A673 (cell line): ENCODE measurements at regions not wholly inside any gene's neighbourhood (a gene's known extent, or its start where the extent isn't known, plus 50 kb on each side); places are given as distances from the start of the nearest gene placed in this dataset.

Experiments
- BruUV-seq: library from RNA; stranded (reverse); fragments of 400-500 nt; replicated peaks from 2 replicates; lab custom pipeline; 2021; lab: Mats Ljungman, UMichigan
- CTCF ChIA-PET: fragments of 300-600 bp; sonication (Branson Sonifier 250); formaldehyde crosslinking; loops from one replicate; lab custom pipeline; 2022; ENCODE audit warnings: antibody characterized with exemption; lab: Charles Lee
- POLR2A ChIA-PET: fragments of 300-600 bp; sonication (Branson Sonifier 250); formaldehyde crosslinking; loops from one replicate; lab custom pipeline; 2022; ENCODE audit warnings: antibody characterized with exemption; ENCODE audit not compliant: low non-redundant PET; lab: Charles Lee
- DNase-seq: peaks from one replicate; pipeline ENCODE4 v3.0.0-alpha.2; 2015; ENCODE audit warnings: low spot score
- H3K27ac ChIP-seq: fragments of 200-600 bp; sonication (generic); 2 replicates; pipeline ENCODE4 v1.5.1; 2016; ENCODE audit warnings: mixed run types, low read depth, mild to moderate bottlenecking, mixed read lengths, antibody characterized with exemption, low read length; ENCODE audit not compliant: poor library complexity, severe bottlenecking
- H3K27me3 ChIP-seq: fragments of 200-600 bp; sonication (generic); replicated peaks from 2 replicates; pipeline ENCODE4 v1.6.1; 2017; ENCODE audit warnings: mixed run types, low read depth, mild to moderate bottlenecking, mixed read lengths, antibody characterized with exemption, low read length; ENCODE audit not compliant: insufficient read depth, poor library complexity
- H3K36me3 ChIP-seq: fragments of 200-600 bp; sonication (generic); 2 replicates; pipeline ENCODE4 v1.6.1; 2016; ENCODE audit warnings: mixed run types, mild to moderate bottlenecking, mixed read lengths, antibody characterized with exemption, low read length; ENCODE audit not compliant: insufficient read depth, poor library complexity, severe bottlenecking
- H3K4me1 ChIP-seq: fragments of 200-600 bp; sonication (generic); 2 replicates; pipeline ENCODE4 v1.6.1; 2017; ENCODE audit warnings: mixed run types, mild to moderate bottlenecking, mixed read lengths, antibody characterized with exemption, low read length; ENCODE audit not compliant: insufficient read depth, poor library complexity, severe bottlenecking
- H3K4me3 ChIP-seq: fragments of 200-600 bp; sonication (generic); 2 replicates; pipeline ENCODE4 v1.5.1; 2016; ENCODE audit warnings: low read depth, mixed run types, mild to moderate bottlenecking, mixed read lengths, low read length; ENCODE audit not compliant: poor library complexity, severe bottlenecking
- H3K9me3 ChIP-seq: fragments of 200-600 bp; sonication (generic); 2 replicates; pipeline ENCODE4 v1.6.1; 2016; ENCODE audit warnings: mixed run types, low read depth, mild to moderate bottlenecking, mixed read lengths, antibody characterized with exemption, low read length; ENCODE audit not compliant: poor library complexity, severe bottlenecking
- EZH2 ChIP-seq: fragments of 200-600 bp; sonication (generic); IDR thresholded peaks from 2 replicates; pipeline ENCODE4 v1.6.1; 2017; ENCODE audit warnings: borderline replicate concordance, low read depth, mild to moderate bottlenecking, mixed read lengths, antibody characterized with exemption, low read length; ENCODE audit not compliant: poor library complexity, severe bottlenecking
- intact Hi-C: fragments of 100-400 bp; cut with micrococcal nuclease; formaldehyde crosslinking; loops from one replicate; pipeline ENCODE4 v1.10.0; 2022; ENCODE audit not compliant: unreplicated experiment
- TF ChIP-seq, protein P1 (sequence below): fragments of 300-800, 200-600 bp; sonication (generic); conservative IDR thresholded peaks from 2 replicates; pipeline ENCODE4 v1.5.1; 2017; ENCODE audit warnings: low read depth, mild to moderate bottlenecking, antibody characterized with exemption, low read length, moderate library complexity, mixed read lengths

DNA sequence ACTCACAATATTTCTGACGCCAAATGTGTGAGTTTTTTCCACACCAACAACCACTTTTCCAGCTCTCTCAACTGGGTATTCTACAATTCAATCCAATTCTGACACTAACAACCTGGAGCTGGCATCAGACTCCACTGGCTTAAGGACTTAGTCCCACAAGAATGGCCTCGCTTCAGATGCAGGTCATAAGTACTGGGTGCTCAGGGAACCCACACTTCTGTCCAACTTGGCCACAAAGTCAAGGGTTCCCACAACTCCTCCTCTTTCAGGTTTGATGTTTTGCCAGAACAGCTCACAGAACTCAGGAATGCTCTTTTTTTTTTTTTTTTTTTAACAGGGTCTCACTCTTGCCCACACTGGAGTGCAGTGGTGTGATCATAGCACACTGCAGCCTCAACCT lies 56.1 kb upstream of the TMC5 start:
- no TSS peak for BruUV-seq
- no peak overlapping the region for H3K4me3 ChIP-seq
- ChIA-PET CTCF (no interaction called here), POLR2A (no interaction called here)
- H3K9me3 ChIP-seq, result no peaks in the 10 kb centered on the region
- intact Hi-C loops, result no loop called here
- H3K4me1 ChIP-seq, result no peaks in the 10 kb centered on the region
- no peak overlapping the region for H3K27ac ChIP-seq
- no peaks in the 10 kb centered on the region for H3K36me3 ChIP-seq
- H3K27me3 ChIP-seq, result no peaks in the 10 kb centered on the region
- no peak for TF ChIP-seq EZH2
- TF ChIP-seq, protein P1, sequence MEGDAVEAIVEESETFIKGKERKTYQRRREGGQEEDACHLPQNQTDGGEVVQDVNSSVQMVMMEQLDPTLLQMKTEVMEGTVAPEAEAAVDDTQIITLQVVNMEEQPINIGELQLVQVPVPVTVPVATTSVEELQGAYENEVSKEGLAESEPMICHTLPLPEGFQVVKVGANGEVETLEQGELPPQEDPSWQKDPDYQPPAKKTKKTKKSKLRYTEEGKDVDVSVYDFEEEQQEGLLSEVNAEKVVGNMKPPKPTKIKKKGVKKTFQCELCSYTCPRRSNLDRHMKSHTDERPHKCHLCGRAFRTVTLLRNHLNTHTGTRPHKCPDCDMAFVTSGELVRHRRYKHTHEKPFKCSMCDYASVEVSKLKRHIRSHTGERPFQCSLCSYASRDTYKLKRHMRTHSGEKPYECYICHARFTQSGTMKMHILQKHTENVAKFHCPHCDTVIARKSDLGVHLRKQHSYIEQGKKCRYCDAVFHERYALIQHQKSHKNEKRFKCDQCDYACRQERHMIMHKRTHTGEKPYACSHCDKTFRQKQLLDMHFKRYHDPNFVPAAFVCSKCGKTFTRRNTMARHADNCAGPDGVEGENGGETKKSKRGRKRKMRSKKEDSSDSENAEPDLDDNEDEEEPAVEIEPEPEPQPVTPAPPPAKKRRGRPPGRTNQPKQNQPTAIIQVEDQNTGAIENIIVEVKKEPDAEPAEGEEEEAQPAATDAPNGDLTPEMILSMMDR, result no peak
- DNase-seq, result no peak

DNA sequence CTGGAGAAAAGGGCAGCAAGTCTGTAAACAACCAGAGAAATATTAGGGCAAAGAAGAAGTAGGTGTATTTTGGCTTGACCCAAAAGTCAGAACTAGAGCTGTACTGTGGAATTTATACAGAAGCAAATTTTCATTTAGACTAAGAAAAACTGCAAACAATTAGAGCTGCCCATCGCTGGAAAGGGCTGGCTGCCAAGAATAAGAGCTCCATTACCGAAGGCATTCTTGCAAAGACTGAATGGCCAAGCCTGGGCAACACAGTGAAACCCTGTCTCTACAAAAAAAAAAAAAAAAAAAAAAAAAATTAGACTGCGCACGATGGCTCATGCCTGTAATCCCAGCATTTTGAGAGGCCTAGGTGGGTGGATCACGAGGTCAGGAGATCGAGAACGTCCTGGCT lies 53.9 kb upstream of the TMC5 start:
- CTCF ChIA-PET, result no interaction called here
- POLR2A ChIA-PET, result no interaction called here
- no TSS peak for BruUV-seq

DNA sequence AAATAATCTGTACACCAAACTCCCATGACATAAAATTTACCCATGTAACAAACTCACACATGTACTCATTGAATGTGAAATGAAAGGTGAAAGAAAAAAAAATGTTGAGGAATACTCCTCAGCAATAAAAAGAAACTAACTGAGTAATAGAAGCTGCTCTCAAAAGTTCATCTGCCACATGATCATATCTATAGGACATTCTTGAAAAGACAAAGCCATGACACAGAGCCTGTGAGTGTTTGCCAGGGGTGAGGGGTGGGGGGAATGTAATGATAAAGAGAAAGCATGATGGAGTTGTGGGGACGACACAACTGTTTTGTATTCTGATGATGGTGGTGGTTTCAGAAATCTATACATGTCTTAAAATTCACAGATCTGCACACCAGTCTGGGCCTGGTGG lies 52.2 kb upstream of the TMC5 start:
- CTCF ChIA-PET, result no interaction called here
- Histone ChIP-seq H3K4me1 (no peaks in the 10 kb centered on the region), H3K9me3 (no peaks in the 10 kb centered on the region), H3K4me3 (no peak overlapping the region), H3K27ac (no peak overlapping the region), H3K27me3 (no peaks in the 10 kb centered on the region), H3K36me3 (no peaks in the 10 kb centered on the region)
- no peak for TF ChIP-seq EZH2
- TF ChIP-seq, protein P1, result no peak
- intact Hi-C loops, result no loop called here
- no peak for DNase-seq
- BruUV-seq, result no TSS peak
- POLR2A ChIA-PET, result no interaction called here

More for the DNA sequence above, 53.9 kb upstream of the TMC5 start:
- H3K27ac ChIP-seq, result no peak overlapping the region
- H3K9me3 ChIP-seq, result no peaks in the 10 kb centered on the region
- H3K27me3 ChIP-seq, result no peaks in the 10 kb centered on the region
- intact Hi-C loops, result no loop called here
- no peak for TF ChIP-seq EZH2
- TF ChIP-seq, protein P1, result no peak
- H3K4me1 ChIP-seq, result no peaks in the 10 kb centered on the region
- DNase-seq, result no peak
- no peaks in the 10 kb centered on the region for H3K36me3 ChIP-seq
- H3K4me3 ChIP-seq, result no peak overlapping the region
